ENCODE measurements at regions not wholly inside any gene's neighbourhood (a gene's known extent, or its start where the extent isn't known, plus 50 kb on each side); places are given as distances from the start of the nearest gene placed in this dataset.

- TF ChIP-seq CTCF (IDR thresholded peaks at IDR 0.05): no peak
- DNase-seq (no peak), ATAC-seq (ENCODE audit: poor library complexity) (no peak)
- CTCF ChIA-PET: no interaction called here
- Mint-ChIP-seq H3K36me3 (ENCODE audit: low read depth) (no peaks in the 10 kb centered on the region), H3K4me1 (ENCODE audit: low read depth) (no peaks in the 10 kb centered on the region), H3K9me3 (no peaks in the 10 kb centered on the region), H3K4me3 (no peak overlapping the region), H3K27me3 (peaks cover 4% of the 10 kb centered on the region), H3K27ac (no peak overlapping the region)
- H3K9me3 ChIP-seq (ENCODE audit: control insufficient read depth in 1 of 2, insufficient read depth in 1 of 2, low read length in 2 of 2): peaks cover 0 to 10% of the 10 kb centered on the region in 2 experiments
- H3K27me3 ChIP-seq (ENCODE audit: control insufficient read depth in 1 of 2, insufficient read depth in 2 of 2, low read length in 2 of 2): peaks cover 4 to 7% of the 10 kb centered on the region in 2 experiments
- intact Hi-C loops (cut with DNase I, micrococcal nuclease): no loop called here
- no peak overlapping the region for H3K27ac ChIP-seq (ENCODE audit: low read depth in 1 of 2, low read length in 2 of 2)
- no peaks in the 10 kb centered on the region for H3K36me3 ChIP-seq (ENCODE audit: insufficient read depth, low read length)
- POLR2A ChIA-PET: interaction anchor here (0.5 kb wide), 1 partner anchor 134 kb away, joined by 3 read pairs; no protein-coding TSS in a partner anchor
- H3K4me1 ChIP-seq (ENCODE audit: insufficient read depth, low read length): no peaks in the 10 kb centered on the region
- H3K4me3 ChIP-seq (ENCODE audit: low read length): no peak overlapping the region
These were observed 136.4 kb downstream of the KIF26A start for GRCh38 chr14:104274806-104275205.

GRCh38 chr14:104277416-104278213 is 139.2 kb downstream of the KIF26A start:
- Mint-ChIP-seq H3K9me3 (no peaks in the 10 kb centered on the region), H3K27ac (no peak overlapping the region), H3K36me3 (ENCODE audit: low read depth) (no peaks in the 10 kb centered on the region), H3K27me3 (peaks cover 4% of the 10 kb centered on the region), H3K4me3 (no peak overlapping the region), H3K4me1 (ENCODE audit: low read depth) (no peaks in the 10 kb centered on the region)
- ChIA-PET CTCF (no interaction called here), POLR2A (no interaction called here)
- intact Hi-C loops (cut with DNase I, micrococcal nuclease): no loop called here
- DNase-seq (no peak), ATAC-seq (ENCODE audit: poor library complexity) (no peak)
- no peak for TF ChIP-seq CTCF (IDR thresholded peaks at IDR 0.05)
- Histone ChIP-seq H3K9me3 (ENCODE audit: control insufficient read depth in 1 of 2, insufficient read depth in 1 of 2, low read length in 2 of 2) (peaks cover 0 to 10% of the 10 kb centered on the region in 2 experiments), H3K4me3 (ENCODE audit: low read length) (no peak overlapping the region), H3K4me1 (ENCODE audit: insufficient read depth, low read length) (no peaks in the 10 kb centered on the region), H3K27ac (ENCODE audit: low read depth in 1 of 2, low read length in 2 of 2) (no peak overlapping the region), H3K27me3 (ENCODE audit: control insufficient read depth in 1 of 2, insufficient read depth in 2 of 2, low read length in 2 of 2) (peaks cover 4 to 10% of the 10 kb centered on the region in 2 experiments), H3K36me3 (ENCODE audit: insufficient read depth, low read length) (no peaks in the 10 kb centered on the region)

- no peaks in the 10 kb centered on the region for H3K36me3 Mint-ChIP-seq (ENCODE audit: low read depth)
- CTCF ChIA-PET: no interaction called here
- POLR2A ChIA-PET: no interaction called here
- no peak overlapping the region for H3K27ac Mint-ChIP-seq
- peaks cover 4 to 10% of the 10 kb centered on the region in 2 experiments for H3K27me3 ChIP-seq (ENCODE audit: control insufficient read depth in 1 of 2, insufficient read depth in 2 of 2, low read length in 2 of 2)
- no peak for ATAC-seq (ENCODE audit: poor library complexity)
- no peak overlapping the region for H3K4me3 ChIP-seq (ENCODE audit: low read length)
- no peaks in the 10 kb centered on the region for H3K4me1 ChIP-seq (ENCODE audit: insufficient read depth, low read length)
- H3K4me1 Mint-ChIP-seq (ENCODE audit: low read depth): no peaks in the 10 kb centered on the region
- H3K27me3 Mint-ChIP-seq: peaks cover 4% of the 10 kb centered on the region
- DNase-seq: no peak
- H3K36me3 ChIP-seq (ENCODE audit: insufficient read depth, low read length): no peaks in the 10 kb centered on the region
- H3K27ac ChIP-seq (ENCODE audit: low read depth in 1 of 2, low read length in 2 of 2): no peak overlapping the region
- peaks cover 0 to 10% of the 10 kb centered on the region in 2 experiments for H3K9me3 ChIP-seq (ENCODE audit: control insufficient read depth in 1 of 2, insufficient read depth in 1 of 2, low read length in 2 of 2)
- intact Hi-C loops (cut with DNase I, micrococcal nuclease): no loop called here
- TF ChIP-seq CTCF (IDR thresholded peaks at IDR 0.05): no peak
- no peak overlapping the region for H3K4me3 Mint-ChIP-seq
- no peaks in the 10 kb centered on the region for H3K9me3 Mint-ChIP-seq
These were observed 139.8 kb downstream of the KIF26A start for GRCh38 chr14:104278214-104278534.
